ENCODE measurements at regions not wholly inside any gene's neighbourhood (a gene's known extent, or its start where the extent isn't known, plus 50 kb on each side); places are given as distances from the start of the nearest gene placed in this dataset.

DNA sequence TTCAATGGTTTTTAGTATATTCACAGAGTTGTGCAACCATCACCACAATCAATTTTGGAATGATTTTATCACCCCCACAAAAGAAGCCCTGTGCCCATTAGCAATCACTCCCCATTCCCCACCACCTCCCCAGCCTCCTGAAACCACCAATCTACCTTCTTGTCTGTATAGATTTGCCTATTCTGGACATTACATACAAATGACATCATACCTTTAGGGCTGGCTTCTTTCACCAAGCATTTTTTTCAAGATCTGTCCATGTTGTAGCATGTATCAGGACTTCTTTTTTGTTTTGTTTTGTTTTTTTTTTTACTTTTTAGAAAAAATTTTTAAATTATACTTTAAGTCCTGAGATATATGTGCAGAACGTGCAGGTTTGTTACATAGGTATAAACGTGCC, 108.1 kb downstream of the RTL9 start:
- dilution Hi-C loops (cut with MboI; ENCODE audit: extremely low pct_ligation_motif_present, low sequenced_read_pairs): no loop called here
- no peak overlapping the region for H3K4me3 ChIP-seq (replicated peaks in 1 of 3; ENCODE audit: insufficient read depth in 1 of 3, low read depth in 1 of 3, low read length in 3 of 3)
- H4K20me1 ChIP-seq (replicated peaks; ENCODE audit: control insufficient read depth, extremely low read depth, insufficient read depth, low read length): no peaks in the 10 kb centered on the region
- H3K36me3 ChIP-seq (ENCODE audit: control insufficient read depth in 2 of 2, extremely low read depth in 1 of 2, insufficient read depth in 2 of 2, low read length in 2 of 2): no peaks in the 10 kb centered on the region
- ChIA-PET CTCF (no interaction called here), POLR2A (no interaction called here)
- TF ChIP-seq EZH2 (IDR thresholded peaks at IDR 0.05; ENCODE audit: borderline replicate concordance, low read depth, low read length, severe bottlenecking) (no peak), POLR2A (IDR thresholded peaks at IDR 0.05; ENCODE audit: low read depth, low read length) (no peak), MYC (IDR thresholded peaks at IDR 0.05; ENCODE audit: low read depth, low read length) (no peak), POLR2AphosphoS5 (IDR thresholded peaks at IDR 0.05; ENCODE audit: insufficient read depth, low read depth, low read length) (no peak), GATA2 (IDR thresholded peaks at IDR 0.05; ENCODE audit: insufficient read depth, insufficient read length, low read depth, low read length) (no peak), JUN (IDR thresholded peaks at IDR 0.05; ENCODE audit: borderline replicate concordance, insufficient read depth, insufficient read length, low read depth) (no peak), FOS (IDR thresholded peaks at IDR 0.05; ENCODE audit: borderline replicate concordance, insufficient read depth, low read length) (no peak)
- TF ChIP-seq, protein P1, sequence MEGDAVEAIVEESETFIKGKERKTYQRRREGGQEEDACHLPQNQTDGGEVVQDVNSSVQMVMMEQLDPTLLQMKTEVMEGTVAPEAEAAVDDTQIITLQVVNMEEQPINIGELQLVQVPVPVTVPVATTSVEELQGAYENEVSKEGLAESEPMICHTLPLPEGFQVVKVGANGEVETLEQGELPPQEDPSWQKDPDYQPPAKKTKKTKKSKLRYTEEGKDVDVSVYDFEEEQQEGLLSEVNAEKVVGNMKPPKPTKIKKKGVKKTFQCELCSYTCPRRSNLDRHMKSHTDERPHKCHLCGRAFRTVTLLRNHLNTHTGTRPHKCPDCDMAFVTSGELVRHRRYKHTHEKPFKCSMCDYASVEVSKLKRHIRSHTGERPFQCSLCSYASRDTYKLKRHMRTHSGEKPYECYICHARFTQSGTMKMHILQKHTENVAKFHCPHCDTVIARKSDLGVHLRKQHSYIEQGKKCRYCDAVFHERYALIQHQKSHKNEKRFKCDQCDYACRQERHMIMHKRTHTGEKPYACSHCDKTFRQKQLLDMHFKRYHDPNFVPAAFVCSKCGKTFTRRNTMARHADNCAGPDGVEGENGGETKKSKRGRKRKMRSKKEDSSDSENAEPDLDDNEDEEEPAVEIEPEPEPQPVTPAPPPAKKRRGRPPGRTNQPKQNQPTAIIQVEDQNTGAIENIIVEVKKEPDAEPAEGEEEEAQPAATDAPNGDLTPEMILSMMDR (IDR thresholded peaks at IDR 0.05; ENCODE audit: extremely low read depth in 1 of 2, insufficient read depth in 1 of 2, low read depth in 1 of 2, low read length in 2 of 2): no peak
- TF ChIP-seq, protein P2, sequence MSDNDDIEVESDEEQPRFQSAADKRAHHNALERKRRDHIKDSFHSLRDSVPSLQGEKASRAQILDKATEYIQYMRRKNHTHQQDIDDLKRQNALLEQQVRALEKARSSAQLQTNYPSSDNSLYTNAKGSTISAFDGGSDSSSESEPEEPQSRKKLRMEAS (IDR thresholded peaks at IDR 0.05; ENCODE audit: insufficient read depth, insufficient read length): no peak
- BruUV-seq (replicated peaks): no TSS peak
- H3K27ac ChIP-seq (ENCODE audit: insufficient read depth, low read depth, low read length): no peak overlapping the region
- intact Hi-C loops (cut with micrococcal nuclease): no loop called here
- H3K9me3 ChIP-seq (replicated peaks; ENCODE audit: control insufficient read depth, insufficient read depth, low read length): no peaks in the 10 kb centered on the region
- H3K4me1 ChIP-seq (ENCODE audit: control insufficient read depth, extremely low read depth, insufficient read depth, low read length): no peaks in the 10 kb centered on the region
- no peak overlapping the region for H3K9ac ChIP-seq (replicated peaks; ENCODE audit: extremely low read depth, insufficient read depth, low read length)
- no peaks in the 10 kb centered on the region for H3K27me3 ChIP-seq (ENCODE audit: control insufficient read depth in 2 of 2, insufficient read depth in 2 of 2, low read length in 2 of 2)
- H3K9me1 ChIP-seq (replicated peaks; ENCODE audit: control insufficient read depth, extremely low read depth, insufficient read depth, low read length): no peaks in the 10 kb centered on the region
- FAIRE-seq (no peak), DNase-seq (ENCODE audit: low read depth, low spot score) (no peak)
- no peaks in the 10 kb centered on the region for H3K79me2 ChIP-seq (ENCODE audit: control insufficient read depth, insufficient read depth, low read length)
- no peak overlapping the region for H3K4me2 ChIP-seq (ENCODE audit: insufficient read depth, low read length)
- H2AFZ ChIP-seq (ENCODE audit: low read depth, low read length): no peak overlapping the region
